GM23248 (cell line): ENCODE measurements at regions not wholly inside any gene's neighbourhood (a gene's known extent, or its start where the extent isn't known, plus 50 kb on each side); places are given as distances from the start of the nearest gene placed in this dataset.

ENCODE experiments used
- EZH2 ChIP-seq: fragments of 200-600 bp; sonication (generic); IDR thresholded peaks from 2 replicates; pipeline ENCODE4 v1.6.1; 2018; ENCODE audit warnings: antibody characterized with exemption, mild to moderate bottlenecking; ENCODE audit not compliant: insufficient read depth, poor library complexity, severe bottlenecking
- EZH2phosphoT487 ChIP-seq: fragments of 200-600 bp; sonication (generic); IDR thresholded peaks from 2 replicates; pipeline ENCODE4 v1.6.1; 2018; ENCODE audit warnings: antibody characterized with exemption, moderate library complexity, mild to moderate bottlenecking, low read depth; ENCODE audit not compliant: insufficient read depth

- TF ChIP-seq EZH2phosphoT487 (no peak), EZH2 (no peak)
These were observed 262.4 kb upstream of the KIF2A start for GRCh38 chr5:62043289-62044280.
